ENCODE measurements at regions not wholly inside any gene's neighbourhood (a gene's known extent, or its start where the extent isn't known, plus 50 kb on each side); places are given as distances from the start of the nearest gene placed in this dataset.
"Not testable (repeated sequence)": the region's sequence is repeated elsewhere in the genome, so short reads cannot be mapped to it uniquely, and the experiment has no call there.

DNA sequence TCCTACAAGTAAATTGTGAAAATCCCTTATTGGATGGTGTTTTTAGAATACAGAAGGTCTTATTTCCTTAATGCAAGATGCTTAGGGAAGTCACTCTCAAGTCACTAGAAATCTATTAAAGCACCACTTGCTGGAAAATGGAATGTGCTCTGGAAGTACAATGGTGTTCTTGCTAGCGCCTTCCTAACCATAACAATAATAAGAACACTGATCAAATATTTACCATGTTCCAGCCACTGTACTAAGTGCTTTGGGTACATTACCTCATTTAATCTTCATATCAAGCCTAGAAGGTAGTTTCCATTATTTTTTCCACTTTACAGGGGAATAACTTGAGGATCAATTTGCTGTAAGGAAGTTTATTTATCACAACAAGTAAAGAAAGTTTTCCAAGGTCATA lies 75.1 kb downstream of the FAM72B start:
- DNase-seq (ENCODE audit: low read depth, low spot score), result not testable (repeated sequence)

DNA sequence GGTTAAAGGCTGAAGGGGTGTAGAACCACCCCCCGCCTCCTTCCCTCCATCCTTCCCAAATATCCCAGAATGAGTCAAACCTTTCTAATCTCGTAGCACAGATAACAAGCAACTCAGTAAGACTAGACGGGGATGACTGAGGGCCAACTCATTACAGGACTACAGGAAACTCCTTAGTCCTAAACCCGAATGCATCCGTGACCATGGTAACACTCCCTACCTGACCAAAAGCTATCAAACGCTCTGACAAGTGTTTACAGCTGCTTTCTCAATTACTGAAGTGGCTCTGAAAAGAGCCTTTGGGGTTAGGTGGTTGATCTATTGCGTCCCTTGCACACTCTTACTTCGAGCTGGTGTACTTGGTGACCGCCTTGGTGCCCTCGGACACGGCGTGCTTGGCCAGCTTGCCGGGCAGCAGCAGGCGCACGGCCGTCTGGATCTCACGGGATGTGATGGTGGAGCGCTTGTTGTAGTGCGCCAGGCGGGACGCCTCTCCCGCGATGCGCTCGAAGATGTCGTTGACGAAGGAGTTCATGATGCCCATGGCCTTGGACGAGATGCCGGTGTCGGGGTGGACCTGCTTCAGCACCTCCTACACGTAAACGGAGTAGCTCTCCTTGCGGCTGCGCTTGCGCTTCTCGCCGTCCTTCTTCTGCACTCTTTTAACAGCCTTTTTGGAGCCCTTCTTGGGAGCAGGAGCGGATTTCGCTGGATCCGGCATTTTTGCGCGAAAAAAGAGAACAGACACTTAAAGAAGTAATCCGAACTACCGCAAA lies 67.4 kb downstream of the FAM72B start:
- not testable (repeated sequence) for DNase-seq (ENCODE audit: low read depth, low spot score)

DNA sequence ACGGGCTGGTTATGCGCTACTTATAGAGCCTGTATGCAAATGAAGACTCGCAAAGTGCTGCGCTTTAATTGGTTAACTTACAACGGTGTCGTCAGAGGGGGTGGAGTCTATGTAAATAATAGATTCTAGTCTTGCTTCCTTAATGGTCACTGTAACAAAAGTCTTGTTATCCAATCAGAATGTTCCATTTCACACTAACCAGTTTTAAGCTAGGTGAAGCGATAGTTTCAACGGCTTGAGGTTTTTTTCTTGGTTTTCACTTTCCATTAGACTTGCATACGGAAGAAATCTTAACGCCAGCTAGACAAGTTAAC lies 66.9 kb downstream of the FAM72B start:
- DNase-seq (ENCODE audit: low read depth, low spot score), result not testable (repeated sequence)

DNA sequence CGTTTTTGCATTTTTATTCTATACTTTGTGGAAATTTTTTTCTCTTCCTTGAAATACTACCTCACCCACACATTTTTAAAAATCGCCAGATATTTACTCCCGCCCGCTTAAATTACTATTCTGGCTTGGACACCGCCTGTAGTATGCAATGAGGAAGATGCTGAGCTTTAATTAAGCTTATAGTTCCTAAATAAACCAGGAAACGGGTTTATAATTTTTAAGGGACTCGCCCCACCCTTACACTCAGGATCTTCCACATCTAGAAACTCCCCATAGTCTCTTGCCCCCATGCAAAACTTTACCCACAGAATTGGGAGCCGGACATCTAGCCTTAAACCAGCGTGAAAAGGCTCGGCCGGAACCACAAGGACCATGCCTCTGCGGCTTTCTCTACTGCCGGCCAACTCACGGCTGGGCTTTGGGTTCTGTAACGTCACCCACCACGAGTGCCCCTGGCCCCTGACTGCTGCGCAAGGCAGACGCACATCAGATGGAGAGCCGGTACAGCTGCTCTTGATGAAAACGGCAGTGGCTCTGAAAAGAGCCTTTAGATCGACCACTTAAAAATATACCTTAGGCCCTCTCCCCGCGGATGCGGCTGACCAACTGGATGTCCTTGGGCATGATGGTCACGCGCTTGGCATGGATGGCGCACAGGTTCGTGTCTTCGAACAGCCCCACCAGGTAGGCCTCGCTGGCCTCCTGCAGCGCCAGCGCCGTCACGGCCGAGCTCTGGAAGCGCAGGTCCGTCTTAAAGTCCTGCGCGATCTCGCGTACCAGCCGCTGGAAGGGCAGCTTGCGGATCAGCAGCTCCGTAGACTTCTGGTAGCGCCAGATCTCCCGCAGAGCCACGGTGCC lies 66.3 kb downstream of the FAM72B start:
- DNase-seq (ENCODE audit: low read depth, low spot score), result not testable (repeated sequence)

Data from smooth muscle cell of the brain vasculature (primary cell).